ENCODE measurements at regions not wholly inside any gene's neighbourhood (a gene's known extent, or its start where the extent isn't known, plus 50 kb on each side); places are given as distances from the start of the nearest gene placed in this dataset.

DNA sequence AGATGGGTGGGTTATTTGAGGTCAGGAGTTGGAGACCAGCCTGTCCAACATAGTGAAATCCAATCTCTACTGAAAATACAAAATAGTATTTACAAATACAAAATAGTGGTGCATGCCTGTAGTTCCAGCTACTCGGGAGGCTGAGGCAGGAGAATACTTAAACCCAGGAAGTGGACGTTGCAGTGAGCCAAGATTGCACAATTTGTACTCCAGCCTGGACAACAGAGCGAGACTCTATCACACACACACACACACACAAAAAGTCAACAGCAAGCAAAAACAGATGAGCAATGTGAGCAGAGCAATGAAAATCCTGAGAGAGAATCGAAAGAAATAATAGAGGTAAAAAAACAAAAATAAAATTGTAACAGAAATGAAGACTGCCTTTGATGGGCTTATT lies 168.8 kb downstream of the PCDH18 start:
- H3K9me2 ChIP-seq (ENCODE audit: insufficient read depth): no peaks in the 10 kb centered on the region
- CTCF ChIA-PET: no interaction called here
- POLR2A ChIA-PET: no interaction called here
- H3K4me2 ChIP-seq (ENCODE audit: low read length): no peak overlapping the region
- no peaks in the 10 kb centered on the region for H3K36me3 ChIP-seq (ENCODE audit: control insufficient read depth in 1 of 2, insufficient read depth in 2 of 2, low read length in 2 of 2)
- RAD21 ChIA-PET (ENCODE audit: low non-redundant PET in 1 of 2, low total read pairs in 2 of 2, uncharacterized antibody in 2 of 2, unreplicated experiment in 2 of 2): no interaction called here
- no peak overlapping the region for H3K9ac ChIP-seq (ENCODE audit: low read length)
- no peaks in the 10 kb centered on the region for H4K20me1 ChIP-seq (ENCODE audit: insufficient read depth)
- H3K79me2 ChIP-seq (ENCODE audit: insufficient read depth, low read length): no peaks in the 10 kb centered on the region
- H3K27ac ChIP-seq (ENCODE audit: low read depth, low read length): no peak overlapping the region
- H3K4me1 ChIP-seq (ENCODE audit: control insufficient read depth in 1 of 2, insufficient read depth in 2 of 2, low read length in 2 of 2): no peaks in the 10 kb centered on the region
- H2AFZ ChIP-seq (ENCODE audit: low read depth, low read length, poor library complexity, severe bottlenecking): no peak overlapping the region
- ATAC-seq (no peak), DNase-seq (ENCODE audit: low read depth, low spot score) (no peak)
- no peaks in the 10 kb centered on the region for H3K27me3 ChIP-seq (ENCODE audit: insufficient read depth, low read length)
- intact Hi-C loops (cut with micrococcal nuclease): no loop called here
- H3K9me3 ChIP-seq (ENCODE audit: control insufficient read depth in 1 of 2, insufficient read depth in 1 of 2, low read depth in 1 of 2, low read length in 2 of 2): no peaks in the 10 kb centered on the region
- BruUV-seq (replicated peaks): no TSS peak
- TF ChIP-seq SRF (IDR thresholded peaks at IDR 0.05; ENCODE audit: low read depth) (no peak), EGR1 (IDR thresholded peaks at IDR 0.05; ENCODE audit: low read depth) (no peak), ZFX (IDR thresholded peaks at IDR 0.05) (no peak), CEBPB (IDR thresholded peaks at IDR 0.05; ENCODE audit: low read depth) (no peak), SP1 (IDR thresholded peaks at IDR 0.05; ENCODE audit: low read depth) (no peak), POLR2AphosphoS5 (IDR thresholded peaks at IDR 0.05; ENCODE audit: low read depth, low read length) (no peak), POLR2A (IDR thresholded peaks at IDR 0.05; ENCODE audit: borderline replicate concordance, extremely low read depth, insufficient read depth, insufficient read length) (no peak)
- H3K4me3 ChIP-seq (replicated peaks in 1 of 2; ENCODE audit: low read depth in 1 of 2, low read length in 2 of 2): no peak overlapping the region

- Histone ChIP-seq H3K4me3 (replicated peaks in 1 of 2; ENCODE audit: low read depth in 1 of 2, low read length in 2 of 2) (no peak overlapping the region), H3K9ac (ENCODE audit: low read length) (no peak overlapping the region), H3K4me1 (ENCODE audit: control insufficient read depth in 1 of 2, insufficient read depth in 2 of 2, low read length in 2 of 2) (no peaks in the 10 kb centered on the region), H3K27ac (ENCODE audit: low read depth, low read length) (no peak overlapping the region), H3K79me2 (ENCODE audit: insufficient read depth, low read length) (no peaks in the 10 kb centered on the region), H3K9me2 (ENCODE audit: insufficient read depth) (no peaks in the 10 kb centered on the region), H4K20me1 (ENCODE audit: insufficient read depth) (no peaks in the 10 kb centered on the region), H2AFZ (ENCODE audit: low read depth, low read length, poor library complexity, severe bottlenecking) (no peak overlapping the region), H3K27me3 (ENCODE audit: insufficient read depth, low read length) (no peaks in the 10 kb centered on the region), H3K4me2 (ENCODE audit: low read length) (no peak overlapping the region), H3K36me3 (ENCODE audit: control insufficient read depth in 1 of 2, insufficient read depth in 2 of 2, low read length in 2 of 2) (no peaks in the 10 kb centered on the region), H3K9me3 (ENCODE audit: control insufficient read depth in 1 of 2, insufficient read depth in 1 of 2, low read depth in 1 of 2, low read length in 2 of 2) (no peaks in the 10 kb centered on the region)
- intact Hi-C loops (cut with micrococcal nuclease): no loop called here
- ATAC-seq (no peak), DNase-seq (ENCODE audit: low read depth, low spot score) (no peak)
- CTCF ChIA-PET: no interaction called here
- POLR2A ChIA-PET: no interaction called here
- RAD21 ChIA-PET (ENCODE audit: low non-redundant PET in 1 of 2, low total read pairs in 2 of 2, uncharacterized antibody in 2 of 2, unreplicated experiment in 2 of 2): no interaction called here
- no TSS peak for BruUV-seq (replicated peaks)
- TF ChIP-seq CTCF (IDR thresholded peaks at IDR 0.05 in 2 of 3, conservative IDR thresholded peaks at IDR 0.05 in 1 of 3; ENCODE audit: borderline replicate concordance in 1 of 3, insufficient read depth in 1 of 3, low read depth in 2 of 3, low read length in 2 of 3) (no peak), CEBPB (IDR thresholded peaks at IDR 0.05; ENCODE audit: low read depth) (no peak), SP1 (IDR thresholded peaks at IDR 0.05; ENCODE audit: low read depth) (no peak), TCF7L2 (IDR thresholded peaks at IDR 0.05; ENCODE audit: borderline replicate concordance, extremely low read depth, insufficient read depth, insufficient read length) (no peak), MAX (IDR thresholded peaks at IDR 0.05) (no peak), EGR1 (IDR thresholded peaks at IDR 0.05; ENCODE audit: low read depth) (no peak), POLR2A (IDR thresholded peaks at IDR 0.05; ENCODE audit: borderline replicate concordance, extremely low read depth, insufficient read depth, insufficient read length) (no peak), YY1 (IDR thresholded peaks at IDR 0.05; ENCODE audit: extremely low read depth, insufficient replicate concordance, low read depth, low read length) (no peak), EZH2phosphoT487 (IDR thresholded peaks at IDR 0.05; ENCODE audit: borderline replicate concordance) (no peak), EZH2 (IDR thresholded peaks at IDR 0.05) (no peak), CBX3 (IDR thresholded peaks at IDR 0.05; ENCODE audit: low read depth) (no peak), ATF3 (IDR thresholded peaks at IDR 0.05) (no peak), ELF1 (IDR thresholded peaks at IDR 0.05; ENCODE audit: borderline replicate concordance, low read depth) (no peak), POLR2AphosphoS5 (IDR thresholded peaks at IDR 0.05; ENCODE audit: low read depth, low read length) (no peak)
Measured at GRCh38 chr4:137361756-137362470, 170.4 kb downstream of the PCDH18 start.

All from HCT116 (cell line).